ENCODE measurements at regions not wholly inside any gene's neighbourhood (a gene's known extent, or its start where the extent isn't known, plus 50 kb on each side); places are given as distances from the start of the nearest gene placed in this dataset.

- ATAC-seq: no peak
- peak; percentile 58 for DNase-seq
These were observed 624.9 kb upstream of the GRAMD2B start for GRCh38 chr5:125798307-125798706.

GRCh38 chr5:125812651-125813050 is 610.6 kb upstream of the GRAMD2B start:
- H3F3A ChIP-seq (ENCODE audit: low read length, unreplicated experiment): no peaks in the 10 kb centered on the region
- no peaks in the 10 kb centered on the region for H3K27me3 ChIP-seq (ENCODE audit: low read length)
- POLR2A ChIA-PET (ENCODE audit: unreplicated experiment): no interaction called here
- no peaks in the 10 kb centered on the region for H3K36me3 ChIP-seq (ENCODE audit: low read depth, low read length)
- no peaks in the 10 kb centered on the region for H3K9me3 ChIP-seq (ENCODE audit: low read length)
- DNase-seq (no peak), ATAC-seq (no peak)
- BruUV-seq (replicated peaks): no TSS peak
- H3K9me2 ChIP-seq (replicated peaks; ENCODE audit: low read length): no peaks in the 10 kb centered on the region
- CTCF ChIA-PET: no interaction called here
- no peak overlapping the region for H2AFZ ChIP-seq (ENCODE audit: low read length)
- H3K9ac ChIP-seq (ENCODE audit: low read length): no peak overlapping the region
- H3K4me2 ChIP-seq (ENCODE audit: low read length): no peak overlapping the region
- H3K79me2 ChIP-seq (ENCODE audit: low read length): no peaks in the 10 kb centered on the region
- TF ChIP-seq EZH2 (IDR thresholded peaks at IDR 0.05; ENCODE audit: low read length, unreplicated experiment): no peak
- no peak for TF ChIP-seq CTCF (conservative IDR thresholded peaks at IDR 0.05; ENCODE audit: low read depth, low read length)
- TF ChIP-seq EZH2phosphoT487 (IDR thresholded peaks at IDR 0.05; ENCODE audit: borderline replicate concordance, low read length): no peak
- H3K4me3 ChIP-seq (ENCODE audit: low read length): no peak overlapping the region
- H3K27ac ChIP-seq (ENCODE audit: low read length): no peak overlapping the region
- no peaks in the 10 kb centered on the region for H3K4me1 ChIP-seq (ENCODE audit: insufficient read depth, low read length)
- intact Hi-C loops (cut with micrococcal nuclease): no loop called here
- no peaks in the 10 kb centered on the region for H4K20me1 ChIP-seq (ENCODE audit: low read length)

More at GRCh38 chr5:125798307-125798706, 624.9 kb upstream of the GRAMD2B start:
- CTCF ChIA-PET: no interaction called here
- TF ChIP-seq CTCF (conservative IDR thresholded peaks at IDR 0.05; ENCODE audit: low read depth, low read length) (no peak), EZH2phosphoT487 (IDR thresholded peaks at IDR 0.05; ENCODE audit: borderline replicate concordance, low read length) (no peak), EZH2 (IDR thresholded peaks at IDR 0.05; ENCODE audit: low read length, unreplicated experiment) (no peak)
- Histone ChIP-seq H2AFZ (ENCODE audit: low read length) (no peak overlapping the region), H3K9me3 (ENCODE audit: low read length) (no peaks in the 10 kb centered on the region), H3K4me2 (ENCODE audit: low read length) (no peak overlapping the region), H3K79me2 (ENCODE audit: low read length) (no peaks in the 10 kb centered on the region), H3K9me2 (replicated peaks; ENCODE audit: low read length) (no peaks in the 10 kb centered on the region), H3K4me3 (ENCODE audit: low read length) (no peak overlapping the region), H3F3A (ENCODE audit: low read length, unreplicated experiment) (no peaks in the 10 kb centered on the region), H3K4me1 (ENCODE audit: insufficient read depth, low read length) (no peaks in the 10 kb centered on the region), H3K27me3 (ENCODE audit: low read length) (no peaks in the 10 kb centered on the region), H3K36me3 (ENCODE audit: low read depth, low read length) (no peaks in the 10 kb centered on the region), H3K27ac (ENCODE audit: low read length) (no peak overlapping the region), H3K9ac (ENCODE audit: low read length) (no peak overlapping the region), H4K20me1 (ENCODE audit: low read length) (no peaks in the 10 kb centered on the region)
- no TSS peak for BruUV-seq (replicated peaks)
- intact Hi-C loops (cut with micrococcal nuclease): no loop called here
- POLR2A ChIA-PET (ENCODE audit: unreplicated experiment): no interaction called here

- DNase-seq (no peak), ATAC-seq (no peak)
- Histone ChIP-seq H3K27me3 (ENCODE audit: low read length) (no peaks in the 10 kb centered on the region), H3K4me2 (ENCODE audit: low read length) (no peak overlapping the region), H3K27ac (ENCODE audit: low read length) (no peak overlapping the region), H4K20me1 (ENCODE audit: low read length) (no peaks in the 10 kb centered on the region), H3K4me3 (ENCODE audit: low read length) (no peak overlapping the region), H3K9me2 (replicated peaks; ENCODE audit: low read length) (no peaks in the 10 kb centered on the region), H3K9ac (ENCODE audit: low read length) (no peak overlapping the region), H3K4me1 (ENCODE audit: insufficient read depth, low read length) (no peaks in the 10 kb centered on the region), H2AFZ (ENCODE audit: low read length) (no peak overlapping the region), H3K79me2 (ENCODE audit: low read length) (no peaks in the 10 kb centered on the region), H3F3A (ENCODE audit: low read length, unreplicated experiment) (no peaks in the 10 kb centered on the region), H3K9me3 (ENCODE audit: low read length) (no peaks in the 10 kb centered on the region), H3K36me3 (ENCODE audit: low read depth, low read length) (no peaks in the 10 kb centered on the region)
- TF ChIP-seq EZH2phosphoT487 (IDR thresholded peaks at IDR 0.05; ENCODE audit: borderline replicate concordance, low read length): no peak
- TF ChIP-seq CTCF (conservative IDR thresholded peaks at IDR 0.05; ENCODE audit: low read depth, low read length): no peak
- TF ChIP-seq EZH2 (IDR thresholded peaks at IDR 0.05; ENCODE audit: low read length, unreplicated experiment): no peak
- ChIA-PET POLR2A (ENCODE audit: unreplicated experiment) (no interaction called here), CTCF (no interaction called here)
- BruUV-seq (replicated peaks): no TSS peak
- intact Hi-C loops (cut with micrococcal nuclease): no loop called here
These were observed 609.8 kb upstream of the GRAMD2B start for GRCh38 chr5:125813221-125813974.
